ENCODE measurements at regions not wholly inside any gene's neighbourhood (a gene's known extent, or its start where the extent isn't known, plus 50 kb on each side); places are given as distances from the start of the nearest gene placed in this dataset.

DNA sequence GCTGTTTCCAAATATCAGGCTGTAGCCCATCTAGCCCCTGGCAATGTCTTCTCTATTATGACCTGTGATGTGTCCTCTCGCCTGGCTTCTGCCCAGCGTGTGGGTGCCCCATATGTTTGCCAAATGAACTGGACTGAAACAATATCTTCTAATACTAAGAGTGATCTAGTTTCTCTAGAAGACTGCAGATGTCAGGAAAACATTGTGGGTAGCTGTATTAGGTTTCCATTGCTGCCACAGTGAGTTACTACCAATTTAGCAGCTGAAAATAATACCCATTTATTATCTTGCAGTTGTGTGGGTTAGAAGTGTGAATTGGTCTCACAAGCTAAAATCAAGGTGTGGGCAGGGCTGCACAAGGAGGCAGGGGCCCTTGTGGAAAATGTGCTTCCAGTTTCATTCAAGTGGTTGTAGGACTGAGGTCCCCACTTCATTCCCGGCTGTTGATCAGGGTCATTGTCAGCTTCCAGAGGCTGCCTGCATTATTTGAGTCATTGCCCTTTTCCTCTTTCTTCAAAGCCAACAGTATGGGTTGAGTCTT, 202.8 kb upstream of the BMPER start:
- DNase-seq (ENCODE audit: low spot score), result no peak
- Histone ChIP-seq H2AFZ (no peak overlapping the region), H3K4me1 (ENCODE audit: insufficient read depth) (peaks cover 11% of the 10 kb centered on the region), H3K79me2 (no peaks in the 10 kb centered on the region), H3K4me2 (no peak overlapping the region), H3K9me2 (replicated peaks; ENCODE audit: insufficient read depth) (no peaks in the 10 kb centered on the region), H3K27me3 (no peaks in the 10 kb centered on the region), H3K4me3 (no peak overlapping the region), H4K20me1 (ENCODE audit: insufficient read depth, poor library complexity, severe bottlenecking) (no peaks in the 10 kb centered on the region), H3K9me3 (ENCODE audit: low read depth) (no peaks in the 10 kb centered on the region), H3K27ac (no peak overlapping the region), H3K36me3 (replicated peaks; ENCODE audit: insufficient read depth, low read depth) (no peaks in the 10 kb centered on the region)
- 97% methylated on average over 3 of the region's 3 CpGs for WGBS (ENCODE audit: low lambda C conversion rate, missing lambda C conversion rate)
- TF ChIP-seq EZH2 (IDR thresholded peaks at IDR 0.05; ENCODE audit: borderline replicate concordance), result no peak
- TF ChIP-seq CTCF (IDR thresholded peaks at IDR 0.05; ENCODE audit: poor library complexity), result no peak
- no peak for TF ChIP-seq EZH2phosphoT487 (IDR thresholded peaks at IDR 0.05; ENCODE audit: low read depth, severe bottlenecking, unreplicated experiment)

GRCh38 chr7:33705333-33705833, 200.0 kb upstream of the BMPER start:
- no peak overlapping the region for H2AFZ ChIP-seq
- no peaks in the 10 kb centered on the region for H3K36me3 ChIP-seq (replicated peaks; ENCODE audit: insufficient read depth, low read depth)
- no peaks in the 10 kb centered on the region for H3K9me3 ChIP-seq (ENCODE audit: low read depth)
- H3K4me2 ChIP-seq, result no peak overlapping the region
- H3K27me3 ChIP-seq, result no peaks in the 10 kb centered on the region
- H3K4me1 ChIP-seq (ENCODE audit: insufficient read depth), result no peaks in the 10 kb centered on the region
- no peak for DNase-seq (ENCODE audit: low spot score)
- WGBS (ENCODE audit: low lambda C conversion rate, missing lambda C conversion rate), result 72% methylated on average over 5 of the region's 5 CpGs
- no peak overlapping the region for H3K27ac ChIP-seq
- H3K9me2 ChIP-seq (replicated peaks; ENCODE audit: insufficient read depth), result no peaks in the 10 kb centered on the region
- H4K20me1 ChIP-seq (ENCODE audit: insufficient read depth, poor library complexity, severe bottlenecking), result no peaks in the 10 kb centered on the region
- no peak for TF ChIP-seq CTCF (IDR thresholded peaks at IDR 0.05; ENCODE audit: poor library complexity)
- no peak for TF ChIP-seq EZH2 (IDR thresholded peaks at IDR 0.05; ENCODE audit: borderline replicate concordance)
- no peak for TF ChIP-seq EZH2phosphoT487 (IDR thresholded peaks at IDR 0.05; ENCODE audit: low read depth, severe bottlenecking, unreplicated experiment)
- no peaks in the 10 kb centered on the region for H3K79me2 ChIP-seq
- no peak overlapping the region for H3K4me3 ChIP-seq

GRCh38 chr7:33706186-33706585, 199.2 kb upstream of the BMPER start:
- Histone ChIP-seq H3K36me3 (replicated peaks; ENCODE audit: insufficient read depth, low read depth) (no peaks in the 10 kb centered on the region), H3K9me3 (ENCODE audit: low read depth) (no peaks in the 10 kb centered on the region), H3K4me3 (no peak overlapping the region), H3K4me1 (ENCODE audit: insufficient read depth) (no peaks in the 10 kb centered on the region), H3K27ac (no peak overlapping the region), H3K27me3 (no peaks in the 10 kb centered on the region), H3K9me2 (replicated peaks; ENCODE audit: insufficient read depth) (no peaks in the 10 kb centered on the region), H3K79me2 (no peaks in the 10 kb centered on the region), H3K4me2 (peak overlapping the region; percentile 53), H4K20me1 (ENCODE audit: insufficient read depth, poor library complexity, severe bottlenecking) (no peaks in the 10 kb centered on the region), H2AFZ (no peak overlapping the region)
- TF ChIP-seq CTCF (IDR thresholded peaks at IDR 0.05; ENCODE audit: poor library complexity), result no peak
- TF ChIP-seq EZH2 (IDR thresholded peaks at IDR 0.05; ENCODE audit: borderline replicate concordance), result no peak
- TF ChIP-seq EZH2phosphoT487 (IDR thresholded peaks at IDR 0.05; ENCODE audit: low read depth, severe bottlenecking, unreplicated experiment), result no peak
- WGBS (ENCODE audit: low lambda C conversion rate, missing lambda C conversion rate), result 65% methylated on average over 2 of the region's 2 CpGs
- DNase-seq (ENCODE audit: low spot score), result no peak
